C4-2B (cell line): ENCODE measurements at regions not wholly inside any gene's neighbourhood (a gene's known extent, or its start where the extent isn't known, plus 50 kb on each side); places are given as distances from the start of the nearest gene placed in this dataset.

Experiments used
- ZFX ChIP-seq: fragments of 450-650 bp; IDR thresholded peaks from 2 replicates; pipeline ENCODE4 v1.6.1; 2017
- TF ChIP-seq, protein P1 (sequence below): fragments of 450-650 bp; conservative IDR thresholded peaks from 2 replicates; pipeline ENCODE4 v1.5.1; 2017; ENCODE audit warnings: mild to moderate bottlenecking

DNA sequence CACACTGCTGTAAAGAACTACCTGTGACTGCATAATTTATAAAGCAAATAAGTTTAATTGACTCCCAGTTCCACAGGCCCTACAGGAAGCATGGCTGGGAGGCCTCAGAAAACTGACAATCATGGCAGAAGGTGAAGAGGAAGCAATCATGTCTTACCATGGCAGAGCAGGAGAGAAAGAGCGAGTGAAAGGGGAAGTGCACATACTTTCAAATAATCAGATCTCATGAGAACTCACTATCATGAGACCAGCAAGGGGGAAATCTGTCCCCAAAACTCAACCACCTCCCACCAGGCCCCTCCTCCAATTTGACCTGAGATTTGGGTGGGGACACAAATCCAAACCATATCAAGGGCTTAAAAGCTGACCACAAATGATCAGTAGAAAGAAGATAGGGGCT lies 493.2 kb downstream of the PTPRC start:
- TF ChIP-seq, protein P1, sequence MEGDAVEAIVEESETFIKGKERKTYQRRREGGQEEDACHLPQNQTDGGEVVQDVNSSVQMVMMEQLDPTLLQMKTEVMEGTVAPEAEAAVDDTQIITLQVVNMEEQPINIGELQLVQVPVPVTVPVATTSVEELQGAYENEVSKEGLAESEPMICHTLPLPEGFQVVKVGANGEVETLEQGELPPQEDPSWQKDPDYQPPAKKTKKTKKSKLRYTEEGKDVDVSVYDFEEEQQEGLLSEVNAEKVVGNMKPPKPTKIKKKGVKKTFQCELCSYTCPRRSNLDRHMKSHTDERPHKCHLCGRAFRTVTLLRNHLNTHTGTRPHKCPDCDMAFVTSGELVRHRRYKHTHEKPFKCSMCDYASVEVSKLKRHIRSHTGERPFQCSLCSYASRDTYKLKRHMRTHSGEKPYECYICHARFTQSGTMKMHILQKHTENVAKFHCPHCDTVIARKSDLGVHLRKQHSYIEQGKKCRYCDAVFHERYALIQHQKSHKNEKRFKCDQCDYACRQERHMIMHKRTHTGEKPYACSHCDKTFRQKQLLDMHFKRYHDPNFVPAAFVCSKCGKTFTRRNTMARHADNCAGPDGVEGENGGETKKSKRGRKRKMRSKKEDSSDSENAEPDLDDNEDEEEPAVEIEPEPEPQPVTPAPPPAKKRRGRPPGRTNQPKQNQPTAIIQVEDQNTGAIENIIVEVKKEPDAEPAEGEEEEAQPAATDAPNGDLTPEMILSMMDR, result no peak
- no peak for TF ChIP-seq ZFX
